Astrocyte of the spinal cord (primary cell): ENCODE measurements at regions not wholly inside any gene's neighbourhood (a gene's known extent, or its start where the extent isn't known, plus 50 kb on each side); places are given as distances from the start of the nearest gene placed in this dataset.

Experiments
- DNase-seq: peaks from one replicate; pipeline ENCODE4 v3.0.0; 2011; ENCODE audit warnings: low read depth, low spot score
- H3K4me3 ChIP-seq: 2 replicates; pipeline ENCODE4 v1.5.1; 2011; ENCODE audit warnings: low read depth, mild to moderate bottlenecking, low read length, moderate library complexity
- CTCF ChIP-seq: IDR thresholded peaks from 2 replicates; pipeline ENCODE4 v1.5.1; 2012; ENCODE audit warnings: low read depth, mild to moderate bottlenecking, low read length, inconsistent platforms
- in situ Hi-C: cut with HindIII; loops from 2 replicates; pipeline ENCODE4 v1.10.0; 2017; ENCODE audit warnings: low sequenced_read_pairs

- no peak for TF ChIP-seq CTCF
- peak; percentile 15 for DNase-seq
- in situ Hi-C loops, result no loop called here
- H3K4me3 ChIP-seq, result no peak overlapping the region
Observed at GRCh38 chr4:123524958-123525628, 128.5 kb downstream of the SPRY1 start.

- no peak for TF ChIP-seq CTCF
- DNase-seq, result no peak
- no peak overlapping the region for H3K4me3 ChIP-seq
- in situ Hi-C loops, result no loop called here
Observed at GRCh38 chr4:123526511-123526910, 129.9 kb downstream of the SPRY1 start.

- TF ChIP-seq CTCF, result no peak
- in situ Hi-C loops, result no loop called here
- no peak overlapping the region for H3K4me3 ChIP-seq
- no peak for DNase-seq
Observed at GRCh38 chr4:123528501-123529277, 132.1 kb downstream of the SPRY1 start.

- in situ Hi-C loops, result no loop called here
- no peak overlapping the region for H3K4me3 ChIP-seq
- no peak for DNase-seq
- no peak for TF ChIP-seq CTCF
Observed at GRCh38 chr4:123529278-123529568, 132.6 kb downstream of the SPRY1 start.

- no peak overlapping the region for H3K4me3 ChIP-seq
- DNase-seq, result no peak
- in situ Hi-C loops, result no loop called here
- TF ChIP-seq CTCF, result no peak
Observed at GRCh38 chr4:123530357-123530756, 133.8 kb downstream of the SPRY1 start.

- no peak for TF ChIP-seq CTCF
- H3K4me3 ChIP-seq, result no peak overlapping the region
- no peak for DNase-seq
- in situ Hi-C loops, result no loop called here
Observed at GRCh38 chr4:123535037-123535748, 138.6 kb downstream of the SPRY1 start.
